B cell (primary cell): ENCODE measurements at regions not wholly inside any gene's neighbourhood (a gene's known extent, or its start where the extent isn't known, plus 50 kb on each side); places are given as distances from the start of the nearest gene placed in this dataset.

Source experiments
- ATAC-seq: fragments of 200-7000 bp; cut with Tn5 transposase; one replicate; pipeline ENCODE4 v1.10.0; 2021; ENCODE audit warnings: low read depth, mild to moderate bottlenecking, moderate number of reproducible peaks, moderate library complexity
- CTCF ChIA-PET: fragments of 350-600 bp; sonication (Branson Sonifier 250); formaldehyde crosslinking; loops from one replicate; lab custom pipeline; 2021; ENCODE audit warnings: antibody characterized with exemption, inconsistent platforms; lab: Charles Lee
- POLR2A ChIA-PET: fragments of 350-600 bp; sonication (Branson Sonifier 250); formaldehyde crosslinking; loops from one replicate; lab custom pipeline; 2021; ENCODE audit warnings: antibody characterized with exemption; lab: Charles Lee
- DNase-seq: peaks from one replicate; pipeline ENCODE4 v3.0.0; 2013
- H2AFZ ChIP-seq: 2 replicates; pipeline ENCODE4 v1.6.1; 2012; ENCODE audit warnings: mild to moderate bottlenecking, low read depth, low read length; ENCODE audit not compliant: insufficient read depth, poor library complexity, severe bottlenecking
- H3K27ac ChIP-seq, 2 donors: 1 replicate in 1 of 2; 2 replicates in 1 of 2; pipeline ENCODE4 v1.5.1; 2012 to 2013; ENCODE audit warnings: low read length in 2 of 2, mild to moderate bottlenecking in 2 of 2, moderate library complexity in 1 of 2
- H3K27me3 ChIP-seq, 4 experiments: fragments of 200-600 bp in 1 of 4; sonication (generic) in 1 of 4; replicated peaks in 1 of 4; 1 replicate in 2 of 4; 2 replicates in 2 of 4; pipeline versions ENCODE4 v1.6.1 to v1.7.0; 2013 to 2016; ENCODE audit warnings: low read length in 3 of 4, mild to moderate bottlenecking in 2 of 4, mixed read lengths in 1 of 4, moderate library complexity in 1 of 4; ENCODE audit not compliant: insufficient read depth in 4 of 4, control insufficient read depth in 3 of 4; ENCODE audit errors: control extremely low read depth in 1 of 4
- H3K36me3 ChIP-seq, 2 experiments: replicated peaks in 1 of 2; 1 replicate in 1 of 2; 2 replicates in 1 of 2; pipeline versions ENCODE4 v1.6.1 to v1.7.1; 2013; ENCODE audit warnings: low read length in 1 of 2; ENCODE audit not compliant: insufficient read depth in 2 of 2, control insufficient read depth in 1 of 2; ENCODE audit errors: control extremely low read depth in 1 of 2, extremely low read depth in 1 of 2
- H3K4me1 ChIP-seq, 2 donors: fragments of 200-600 bp in 1 of 2; sonication (generic) in 1 of 2; 1 replicate in 1 of 2; 2 replicates in 1 of 2; pipeline versions ENCODE4 v1.5.1 to v1.6.1; 2013 to 2017; ENCODE audit warnings: low read length in 2 of 2; ENCODE audit not compliant: control insufficient read depth in 2 of 2, insufficient read depth in 2 of 2
- H3K4me2 ChIP-seq: replicated peaks from 2 replicates; pipeline ENCODE3; 2012; ENCODE audit warnings: mild to moderate bottlenecking, low read depth, low read length; ENCODE audit not compliant: poor library complexity, severe bottlenecking
- H3K4me3 ChIP-seq, 5 experiments: fragments of 200-600 bp in 1 of 5; sonication (generic) in 1 of 5; 1 replicate in 3 of 5; 2 replicates in 2 of 5; pipeline versions ENCODE4 v1.5.1 to v1.7.0; 2011 to 2016; ENCODE audit warnings: low read length in 4 of 5, mild to moderate bottlenecking in 4 of 5, low read depth in 2 of 5, control low read depth in 1 of 5, moderate library complexity in 1 of 5; ENCODE audit not compliant: insufficient read depth in 1 of 5; ENCODE audit errors: control extremely low read depth in 1 of 5, extremely low read depth in 1 of 5
- H3K79me2 ChIP-seq: fragments of 200-600 bp; sonication (generic); one replicate; pipeline ENCODE4 v1.6.0; 2016; ENCODE audit warnings: low read length; ENCODE audit not compliant: control insufficient read depth, insufficient read depth
- H3K9ac ChIP-seq: fragments of 200-600 bp; sonication (generic); 2 replicates; pipeline ENCODE4 v1.6.1; 2017; ENCODE audit warnings: mild to moderate bottlenecking, low read length, moderate library complexity
- H3K9me3 ChIP-seq, 3 donors: one replicate each; pipeline versions ENCODE4 v1.6.1 to v1.7.1; 2013; ENCODE audit warnings: low read length in 2 of 3; ENCODE audit not compliant: control insufficient read depth in 2 of 3, insufficient read depth in 1 of 3; ENCODE audit errors: control extremely low read depth in 1 of 3
- H4K20me1 ChIP-seq: 2 replicates; pipeline ENCODE4 v1.6.0; 2012; ENCODE audit warnings: mild to moderate bottlenecking, low read length; ENCODE audit not compliant: insufficient read depth, control insufficient read depth, poor library complexity, severe bottlenecking
- H3K27ac Mint-ChIP-seq: one replicate; pipeline ENCODE4 v1.8.0; 2021; ENCODE audit warnings: mixed read lengths
- H3K27me3 Mint-ChIP-seq: one replicate; pipeline ENCODE4 v1.8.0; 2021; ENCODE audit warnings: mixed read lengths
- H3K4me1 Mint-ChIP-seq: one replicate; pipeline ENCODE4 v1.8.0; 2021; ENCODE audit warnings: mixed read lengths
- H3K4me3 Mint-ChIP-seq: one replicate; pipeline ENCODE4 v1.8.0; 2021; ENCODE audit warnings: mixed read lengths
- H3K9me3 Mint-ChIP-seq: one replicate; pipeline ENCODE4 v1.8.0; 2022; ENCODE audit warnings: mixed read lengths; ENCODE audit not compliant: insufficient read depth
- CTCF ChIP-seq: fragments of 200-600 bp; IDR thresholded peaks from one replicate; pipeline ENCODE4 v1.8.0; 2022; ENCODE audit warnings: antibody characterized with exemption, mild to moderate bottlenecking
- EZH2 ChIP-seq: IDR thresholded peaks from 2 replicates; pipeline ENCODE4 v1.6.1; 2012; ENCODE audit warnings: borderline replicate concordance, low read depth, mild to moderate bottlenecking, moderate library complexity, low read length; ENCODE audit not compliant: insufficient read depth, poor library complexity, severe bottlenecking
- WGBS: methylation state at CpG from one replicate; pipeline ENCODE4 v1.1.5; 2013; ENCODE audit warnings: missing lambda C conversion rate; ENCODE audit not compliant: insufficient coverage; 5-methylcytosine and 5-hydroxymethylcytosine counted together
- intact Hi-C: fragments of 100-400 bp; cut with micrococcal nuclease; formaldehyde crosslinking; loops from one replicate; pipeline ENCODE4 v1.10.0; 2022

GRCh38 chr4:27082776-27083175, 222.1 kb downstream of the STIM2 start:
- H2AFZ ChIP-seq: no peak overlapping the region
- H3K27ac ChIP-seq: no peak overlapping the region
- H3K4me2 ChIP-seq: no peak overlapping the region
- Mint-ChIP-seq H3K27ac (no peak overlapping the region), H3K4me3 (no peak overlapping the region), H3K9me3 (peaks cover 3% of the 10 kb centered on the region), H3K27me3 (peaks cover 55% of the 10 kb centered on the region), H3K4me1 (peaks cover 9% of the 10 kb centered on the region)
- H3K79me2 ChIP-seq: no peaks in the 10 kb centered on the region
- TF ChIP-seq EZH2 (no peak), CTCF (no peak)
- H3K4me3 ChIP-seq: no peak overlapping the region
- CTCF ChIA-PET: no interaction called here
- peaks cover 10 to 11% of the 10 kb centered on the region in 2 donors for H3K4me1 ChIP-seq
- intact Hi-C loops: no loop called here
- POLR2A ChIA-PET: no interaction called here
- WGBS: 89% methylated on average over 1 of the region's 4 CpGs
- ATAC-seq (no peak), DNase-seq (no peak)
- peaks cover 0 to 30% (median 22%) of the 10 kb centered on the region in 4 experiments for H3K27me3 ChIP-seq
- no peak overlapping the region for H3K9ac ChIP-seq
- no peaks in the 10 kb centered on the region for H3K9me3 ChIP-seq
- H3K36me3 ChIP-seq: no peaks in the 10 kb centered on the region
- H4K20me1 ChIP-seq: no peaks in the 10 kb centered on the region

GRCh38 chr4:27084685-27085361, 224.2 kb downstream of the STIM2 start:
- 1% methylated on average over 20 of the region's 33 CpGs for WGBS
- H3K27me3 Mint-ChIP-seq: peaks cover 63% of the 10 kb centered on the region
- peak overlapping the region; percentile 64 for H2AFZ ChIP-seq
- H3K9me3 ChIP-seq: peaks cover 0 to 4% (median 0%) of the 10 kb centered on the region in 3 donors
- peak overlapping the region; percentile 65 for H3K4me3 Mint-ChIP-seq
- H3K9ac ChIP-seq: peak overlapping the region; percentile 26
- no peak overlapping the region for H3K27ac Mint-ChIP-seq
- no peaks in the 10 kb centered on the region for H3K36me3 ChIP-seq
- DNase-seq (peak; percentile 8), ATAC-seq (no peak)
- H3K4me1 Mint-ChIP-seq: peaks cover 9% of the 10 kb centered on the region
- peak overlapping the region in 3 of 5 experiments; percentile 4 to 43 (median 22) for H3K4me3 ChIP-seq
- TF ChIP-seq CTCF (no peak), EZH2 (no peak)
- H3K4me1 ChIP-seq: peaks cover 10 to 11% of the 10 kb centered on the region in 2 donors
- intact Hi-C loops: no loop called here
- H3K27ac ChIP-seq: no peak overlapping the region
- POLR2A ChIA-PET: no interaction called here
- peaks cover 0 to 32% (median 23%) of the 10 kb centered on the region in 4 experiments for H3K27me3 ChIP-seq
- no peaks in the 10 kb centered on the region for H3K9me3 Mint-ChIP-seq
- H3K4me2 ChIP-seq: peak overlapping the region; percentile 61
- no peaks in the 10 kb centered on the region for H3K79me2 ChIP-seq
- CTCF ChIA-PET: no interaction called here
- no peaks in the 10 kb centered on the region for H4K20me1 ChIP-seq
